ENCODE measurements at regions not wholly inside any gene's neighbourhood (a gene's known extent, or its start where the extent isn't known, plus 50 kb on each side); places are given as distances from the start of the nearest gene placed in this dataset.

- TF ChIP-seq CTCF (IDR thresholded peaks at IDR 0.05; ENCODE audit: poor library complexity), result peak; percentile 37
- TF ChIP-seq EZH2phosphoT487 (IDR thresholded peaks at IDR 0.05; ENCODE audit: low read depth, severe bottlenecking, unreplicated experiment), result no peak
Measured at GRCh38 chrX:137194164-137194563, 160.4 kb upstream of the GPR101 start.
